Endothelial cell (in vitro differentiated cells): ENCODE measurements at regions not wholly inside any gene's neighbourhood (a gene's known extent, or its start where the extent isn't known, plus 50 kb on each side); places are given as distances from the start of the nearest gene placed in this dataset.

Source experiments
- DNase-seq: peaks from one replicate; pipeline ENCODE4 v3.0.0; 2021; ENCODE audit warnings: low spot score
- H3K27ac Mint-ChIP-seq: one replicate; pipeline ENCODE4 v1.8.0; 2021; ENCODE audit warnings: mixed read lengths, inconsistent platforms; ENCODE audit not compliant: unreplicated experiment
- H3K27me3 Mint-ChIP-seq: one replicate; pipeline ENCODE4 v1.8.0; 2021; ENCODE audit warnings: mild to moderate bottlenecking, moderate library complexity, mixed read lengths, inconsistent platforms; ENCODE audit not compliant: unreplicated experiment
- H3K36me3 Mint-ChIP-seq: one replicate; pipeline ENCODE4 v1.8.0; 2021; ENCODE audit warnings: mild to moderate bottlenecking, low read depth, mixed read lengths, inconsistent platforms; ENCODE audit not compliant: unreplicated experiment
- H3K4me1 Mint-ChIP-seq: one replicate; pipeline ENCODE4 v1.8.0; 2021; ENCODE audit warnings: mild to moderate bottlenecking, mixed read lengths, inconsistent platforms; ENCODE audit not compliant: unreplicated experiment
- H3K4me3 Mint-ChIP-seq: one replicate; pipeline ENCODE4 v1.8.0; 2021; ENCODE audit warnings: mild to moderate bottlenecking, mixed read lengths, inconsistent platforms; ENCODE audit not compliant: unreplicated experiment
- H3K9me3 Mint-ChIP-seq: one replicate; pipeline ENCODE4 v1.8.0; 2021; ENCODE audit warnings: mixed read lengths, inconsistent platforms; ENCODE audit not compliant: unreplicated experiment
- CTCF ChIP-seq: fragments of 200-600 bp; sonication (generic); IDR thresholded peaks from one replicate; pipeline ENCODE4 v1.5.0; 2021; ENCODE audit warnings: antibody characterized with exemption; ENCODE audit not compliant: unreplicated experiment

GRCh38 chr2:134138115-134138514 lies 115.8 kb upstream of the MGAT5 start:
- no peak overlapping the region for H3K27ac Mint-ChIP-seq
- no peak for DNase-seq

DNA sequence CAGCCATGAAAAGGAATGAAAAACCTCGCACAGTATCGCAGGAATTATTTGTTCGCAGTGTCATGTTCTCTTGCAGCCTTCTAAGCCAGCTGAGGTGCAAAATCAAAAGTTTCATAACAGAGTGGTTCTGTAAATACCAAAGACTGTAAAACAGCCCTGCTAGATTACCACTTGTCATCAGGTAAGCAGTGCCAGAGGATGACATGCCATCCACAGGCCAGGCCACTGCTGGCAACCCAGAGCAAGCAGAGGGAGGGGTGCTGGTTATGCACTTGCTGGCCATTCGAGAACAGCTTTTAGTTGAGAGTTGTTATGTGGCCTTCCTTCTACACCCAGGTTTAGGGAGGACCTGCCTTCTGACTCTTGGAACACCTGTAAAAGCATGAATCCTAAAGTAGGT lies 114.3 kb upstream of the MGAT5 start:
- TF ChIP-seq CTCF, result no peak
- Mint-ChIP-seq H3K9me3 (no peaks in the 10 kb centered on the region), H3K4me3 (no peak overlapping the region), H3K36me3 (peaks cover 28% of the 10 kb centered on the region), H3K27me3 (peaks cover 15% of the 10 kb centered on the region), H3K27ac (no peak overlapping the region), H3K4me1 (peaks cover 65% of the 10 kb centered on the region)
- DNase-seq, result no peak

More at GRCh38 chr2:134138115-134138514, 115.8 kb upstream of the MGAT5 start:
- TF ChIP-seq CTCF, result no peak
- Mint-ChIP-seq H3K9me3 (no peaks in the 10 kb centered on the region), H3K36me3 (peaks cover 22% of the 10 kb centered on the region), H3K4me1 (peaks cover 57% of the 10 kb centered on the region), H3K4me3 (no peak overlapping the region), H3K27me3 (peaks cover 11% of the 10 kb centered on the region)

- no peak for TF ChIP-seq CTCF
- H3K27ac Mint-ChIP-seq, result no peak overlapping the region
- DNase-seq, result no peak
- H3K9me3 Mint-ChIP-seq, result no peaks in the 10 kb centered on the region
- H3K4me1 Mint-ChIP-seq, result peaks cover 70% of the 10 kb centered on the region
- peaks cover 32% of the 10 kb centered on the region for H3K36me3 Mint-ChIP-seq
- peak overlapping the region; percentile 19 for H3K4me3 Mint-ChIP-seq
- peaks cover 15% of the 10 kb centered on the region for H3K27me3 Mint-ChIP-seq
These were observed 113.6 kb upstream of the MGAT5 start for GRCh38 chr2:134140251-134140661.

- Mint-ChIP-seq H3K27me3 (peaks cover 15% of the 10 kb centered on the region), H3K4me3 (peak overlapping the region; percentile 12), H3K9me3 (no peaks in the 10 kb centered on the region), H3K4me1 (peaks cover 79% of the 10 kb centered on the region), H3K27ac (no peak overlapping the region), H3K36me3 (peaks cover 32% of the 10 kb centered on the region)
- no peak for TF ChIP-seq CTCF
- no peak for DNase-seq
These were observed 112.1 kb upstream of the MGAT5 start for GRCh38 chr2:134141598-134142340.

- no peak for TF ChIP-seq CTCF
- DNase-seq, result no peak
- Mint-ChIP-seq H3K9me3 (no peaks in the 10 kb centered on the region), H3K27ac (peak overlapping the region; percentile 28), H3K27me3 (peaks cover 15% of the 10 kb centered on the region), H3K36me3 (peaks cover 32% of the 10 kb centered on the region), H3K4me3 (peak overlapping the region; percentile 12), H3K4me1 (peaks cover 78% of the 10 kb centered on the region)
These were observed 111.5 kb upstream of the MGAT5 start for GRCh38 chr2:134142341-134142738.
